DOHH2 (cell line): ENCODE measurements at regions not wholly inside any gene's neighbourhood (a gene's known extent, or its start where the extent isn't known, plus 50 kb on each side); places are given as distances from the start of the nearest gene placed in this dataset.

Source experiments
- EZH2phosphoT487 ChIP-seq: fragments of 200-600 bp; sonication (generic); IDR thresholded peaks from 2 replicates; pipeline ENCODE4 v1.6.1; 2017; ENCODE audit warnings: borderline replicate concordance, mild to moderate bottlenecking, antibody characterized with exemption, low read length, moderate library complexity, mixed read lengths
- TF ChIP-seq, protein P1 (sequence below): fragments of 200-600 bp; sonication (generic); IDR thresholded peaks from one replicate; pipeline ENCODE4 v1.5.1; 2014; ENCODE audit warnings: antibody characterized with exemption, mild to moderate bottlenecking, low read depth, low read length; ENCODE audit not compliant: poor library complexity, severe bottlenecking

- TF ChIP-seq, protein P1, sequence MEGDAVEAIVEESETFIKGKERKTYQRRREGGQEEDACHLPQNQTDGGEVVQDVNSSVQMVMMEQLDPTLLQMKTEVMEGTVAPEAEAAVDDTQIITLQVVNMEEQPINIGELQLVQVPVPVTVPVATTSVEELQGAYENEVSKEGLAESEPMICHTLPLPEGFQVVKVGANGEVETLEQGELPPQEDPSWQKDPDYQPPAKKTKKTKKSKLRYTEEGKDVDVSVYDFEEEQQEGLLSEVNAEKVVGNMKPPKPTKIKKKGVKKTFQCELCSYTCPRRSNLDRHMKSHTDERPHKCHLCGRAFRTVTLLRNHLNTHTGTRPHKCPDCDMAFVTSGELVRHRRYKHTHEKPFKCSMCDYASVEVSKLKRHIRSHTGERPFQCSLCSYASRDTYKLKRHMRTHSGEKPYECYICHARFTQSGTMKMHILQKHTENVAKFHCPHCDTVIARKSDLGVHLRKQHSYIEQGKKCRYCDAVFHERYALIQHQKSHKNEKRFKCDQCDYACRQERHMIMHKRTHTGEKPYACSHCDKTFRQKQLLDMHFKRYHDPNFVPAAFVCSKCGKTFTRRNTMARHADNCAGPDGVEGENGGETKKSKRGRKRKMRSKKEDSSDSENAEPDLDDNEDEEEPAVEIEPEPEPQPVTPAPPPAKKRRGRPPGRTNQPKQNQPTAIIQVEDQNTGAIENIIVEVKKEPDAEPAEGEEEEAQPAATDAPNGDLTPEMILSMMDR = no peak
- no peak for TF ChIP-seq EZH2phosphoT487
These were observed 483.1 kb upstream of the CHST9 start for GRCh38 chr18:27668158-27668557.
